ENCODE measurements at regions not wholly inside any gene's neighbourhood (a gene's known extent, or its start where the extent isn't known, plus 50 kb on each side); places are given as distances from the start of the nearest gene placed in this dataset.

DNA sequence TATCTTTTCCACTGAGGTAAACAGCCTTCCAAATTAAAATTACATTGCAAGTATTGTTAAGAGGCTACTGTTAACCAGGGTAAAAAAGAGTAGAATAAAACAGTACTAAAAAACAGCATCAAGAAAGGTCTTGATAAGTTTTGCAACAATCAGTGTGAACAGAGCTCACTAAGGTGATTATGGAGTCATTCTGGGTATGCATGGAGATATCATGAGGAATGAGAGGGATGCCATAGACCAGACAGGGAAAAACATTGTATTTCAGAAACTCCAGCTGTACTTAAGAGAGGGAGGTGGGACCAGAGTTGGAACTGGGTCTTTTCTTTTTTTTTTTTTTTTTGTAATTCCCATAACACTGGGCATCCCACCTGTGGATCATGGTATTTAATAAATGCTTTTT, 549.6 kb downstream of the INHBA start:
- Histone ChIP-seq H3K9me3 (ENCODE audit: control insufficient read depth, low read depth, low read length) (no peaks in the 10 kb centered on the region), H3K27ac (ENCODE audit: low read length) (no peak overlapping the region), H3K4me3 (ENCODE audit: low read length) (no peak overlapping the region), H3K27me3 (ENCODE audit: control insufficient read depth, insufficient read depth, low read length) (no peaks in the 10 kb centered on the region), H3K36me3 (ENCODE audit: control insufficient read depth, low read depth, low read length) (no peaks in the 10 kb centered on the region), H3K4me1 (ENCODE audit: control insufficient read depth, low read depth, low read length) (no peaks in the 10 kb centered on the region), H3K9ac (ENCODE audit: low read length) (no peak overlapping the region)

GRCh38 chr7:41152179-41152678, 550.7 kb downstream of the INHBA start:
- no peak overlapping the region for H3K27ac ChIP-seq (ENCODE audit: low read length)
- no peaks in the 10 kb centered on the region for H3K27me3 ChIP-seq (ENCODE audit: control insufficient read depth, insufficient read depth, low read length)
- H3K9ac ChIP-seq (ENCODE audit: low read length), result no peak overlapping the region
- H3K4me1 ChIP-seq (ENCODE audit: control insufficient read depth, low read depth, low read length), result no peaks in the 10 kb centered on the region
- no peak overlapping the region for H3K4me3 ChIP-seq (ENCODE audit: low read length)
- H3K9me3 ChIP-seq (ENCODE audit: control insufficient read depth, low read depth, low read length), result no peaks in the 10 kb centered on the region
- no peaks in the 10 kb centered on the region for H3K36me3 ChIP-seq (ENCODE audit: control insufficient read depth, low read depth, low read length)

- no peaks in the 10 kb centered on the region for H3K36me3 ChIP-seq (ENCODE audit: control insufficient read depth, low read depth, low read length)
- H3K4me1 ChIP-seq (ENCODE audit: control insufficient read depth, low read depth, low read length), result no peaks in the 10 kb centered on the region
- H3K9ac ChIP-seq (ENCODE audit: low read length), result no peak overlapping the region
- no peak overlapping the region for H3K4me3 ChIP-seq (ENCODE audit: low read length)
- H3K27me3 ChIP-seq (ENCODE audit: control insufficient read depth, insufficient read depth, low read length), result no peaks in the 10 kb centered on the region
- H3K27ac ChIP-seq (ENCODE audit: low read length), result no peak overlapping the region
- no peaks in the 10 kb centered on the region for H3K9me3 ChIP-seq (ENCODE audit: control insufficient read depth, low read depth, low read length)
Observed at GRCh38 chr7:41149576-41149975, 553.3 kb downstream of the INHBA start.

- no peaks in the 10 kb centered on the region for H3K4me1 ChIP-seq (ENCODE audit: control insufficient read depth, low read depth, low read length)
- H3K9me3 ChIP-seq (ENCODE audit: control insufficient read depth, low read depth, low read length), result no peaks in the 10 kb centered on the region
- no peak overlapping the region for H3K4me3 ChIP-seq (ENCODE audit: low read length)
- no peaks in the 10 kb centered on the region for H3K27me3 ChIP-seq (ENCODE audit: control insufficient read depth, insufficient read depth, low read length)
- no peaks in the 10 kb centered on the region for H3K36me3 ChIP-seq (ENCODE audit: control insufficient read depth, low read depth, low read length)
- no peak overlapping the region for H3K9ac ChIP-seq (ENCODE audit: low read length)
- no peak overlapping the region for H3K27ac ChIP-seq (ENCODE audit: low read length)
Observed at GRCh38 chr7:41148521-41148951, 554.4 kb downstream of the INHBA start.

DNA sequence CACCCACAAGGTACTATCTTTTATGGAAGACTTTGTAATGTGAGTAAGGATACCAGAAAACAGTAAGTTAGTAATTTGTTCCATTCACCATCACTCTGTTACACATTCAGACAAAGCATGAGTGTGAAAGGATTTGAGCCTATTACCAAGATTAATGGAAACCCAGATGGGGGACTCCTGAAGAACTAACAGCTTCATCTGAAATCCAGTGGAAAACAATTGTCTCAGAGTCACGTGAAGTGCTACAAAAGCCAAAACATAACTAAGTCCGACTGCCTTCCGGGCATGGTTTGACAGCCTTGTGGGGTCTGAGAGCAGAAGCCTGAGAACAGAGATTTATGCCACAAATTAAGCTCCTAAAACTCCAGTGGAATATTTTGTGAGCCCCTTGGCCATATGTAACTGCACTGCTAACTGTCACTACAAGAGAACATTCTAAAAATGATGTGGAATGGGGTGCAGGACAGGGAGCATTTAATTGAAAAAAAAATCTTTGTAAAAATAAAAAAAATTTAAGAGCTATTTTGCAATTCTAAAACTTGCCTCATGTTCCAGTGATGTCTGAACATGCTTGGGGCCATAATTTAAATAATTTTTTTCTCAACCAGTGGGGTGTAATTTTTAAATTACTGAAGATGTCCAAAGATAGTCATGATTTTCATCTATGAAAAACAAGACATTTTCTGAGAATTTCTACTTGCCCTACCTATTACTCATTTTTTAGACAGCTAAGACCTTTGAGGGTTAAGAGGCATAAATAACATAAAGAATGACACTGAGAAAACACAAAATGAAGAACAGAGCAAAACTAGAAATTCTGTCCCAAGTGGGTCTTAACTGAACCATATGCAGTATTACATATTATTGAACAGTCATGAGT, 555.0 kb downstream of the INHBA start:
- no peaks in the 10 kb centered on the region for H3K9me3 ChIP-seq (ENCODE audit: control insufficient read depth, low read depth, low read length)
- no peak overlapping the region for H3K4me3 ChIP-seq (ENCODE audit: low read length)
- H3K4me1 ChIP-seq (ENCODE audit: control insufficient read depth, low read depth, low read length), result no peaks in the 10 kb centered on the region
- H3K9ac ChIP-seq (ENCODE audit: low read length), result no peak overlapping the region
- no peaks in the 10 kb centered on the region for H3K36me3 ChIP-seq (ENCODE audit: control insufficient read depth, low read depth, low read length)
- H3K27ac ChIP-seq (ENCODE audit: low read length), result no peak overlapping the region
- H3K27me3 ChIP-seq (ENCODE audit: control insufficient read depth, insufficient read depth, low read length), result no peaks in the 10 kb centered on the region

- H3K27ac ChIP-seq (ENCODE audit: low read length), result no peak overlapping the region
- no peaks in the 10 kb centered on the region for H3K27me3 ChIP-seq (ENCODE audit: control insufficient read depth, insufficient read depth, low read length)
- H3K36me3 ChIP-seq (ENCODE audit: control insufficient read depth, low read depth, low read length), result no peaks in the 10 kb centered on the region
- H3K9me3 ChIP-seq (ENCODE audit: control insufficient read depth, low read depth, low read length), result no peaks in the 10 kb centered on the region
- H3K4me3 ChIP-seq (ENCODE audit: low read length), result no peak overlapping the region
- H3K9ac ChIP-seq (ENCODE audit: low read length), result no peak overlapping the region
- no peaks in the 10 kb centered on the region for H3K4me1 ChIP-seq (ENCODE audit: control insufficient read depth, low read depth, low read length)
Observed at GRCh38 chr7:41146429-41146828, 556.5 kb downstream of the INHBA start.

GRCh38 chr7:41145656-41146055, 557.2 kb downstream of the INHBA start:
- no peak overlapping the region for H3K4me3 ChIP-seq (ENCODE audit: low read length)
- no peaks in the 10 kb centered on the region for H3K9me3 ChIP-seq (ENCODE audit: control insufficient read depth, low read depth, low read length)
- H3K4me1 ChIP-seq (ENCODE audit: control insufficient read depth, low read depth, low read length), result no peaks in the 10 kb centered on the region
- no peak overlapping the region for H3K9ac ChIP-seq (ENCODE audit: low read length)
- H3K27ac ChIP-seq (ENCODE audit: low read length), result no peak overlapping the region
- H3K27me3 ChIP-seq (ENCODE audit: control insufficient read depth, insufficient read depth, low read length), result no peaks in the 10 kb centered on the region
- no peaks in the 10 kb centered on the region for H3K36me3 ChIP-seq (ENCODE audit: control insufficient read depth, low read depth, low read length)

DNA sequence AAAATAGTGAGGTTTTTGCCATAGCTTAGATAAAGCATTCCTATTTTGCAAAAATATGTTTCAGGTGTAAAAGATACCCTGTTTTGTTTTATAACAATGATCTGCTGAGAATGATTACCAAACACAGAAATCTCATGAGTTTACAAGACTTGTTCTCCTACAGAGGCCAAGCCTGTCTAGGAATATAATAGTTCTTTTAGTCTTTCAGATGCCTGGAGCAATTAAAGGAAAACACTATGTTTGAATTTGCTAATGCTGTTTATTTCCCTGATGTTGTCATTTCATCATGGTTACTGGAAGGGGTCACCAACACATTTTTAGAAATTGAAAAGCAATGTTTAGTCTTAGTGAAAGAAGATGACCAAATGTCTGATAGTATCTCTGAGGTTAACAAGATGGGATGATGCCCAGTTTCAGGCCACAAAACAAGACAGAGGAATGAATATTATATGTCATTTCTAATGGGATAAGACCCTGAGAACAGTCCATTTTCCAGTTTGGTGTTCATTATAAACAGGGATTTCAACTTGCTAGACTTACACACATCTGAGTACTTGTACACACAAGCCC, 559.9 kb downstream of the INHBA start:
- H3K27me3 ChIP-seq (ENCODE audit: control insufficient read depth, insufficient read depth, low read length), result no peaks in the 10 kb centered on the region
- H3K36me3 ChIP-seq (ENCODE audit: control insufficient read depth, low read depth, low read length), result no peaks in the 10 kb centered on the region
- H3K9ac ChIP-seq (ENCODE audit: low read length), result no peak overlapping the region
- H3K4me1 ChIP-seq (ENCODE audit: control insufficient read depth, low read depth, low read length), result no peaks in the 10 kb centered on the region
- no peaks in the 10 kb centered on the region for H3K9me3 ChIP-seq (ENCODE audit: control insufficient read depth, low read depth, low read length)
- H3K4me3 ChIP-seq (ENCODE audit: low read length), result no peak overlapping the region
- H3K27ac ChIP-seq (ENCODE audit: low read length), result no peak overlapping the region

- no peak overlapping the region for H3K4me3 ChIP-seq (ENCODE audit: low read length)
- H3K27ac ChIP-seq (ENCODE audit: low read length), result no peak overlapping the region
- no peaks in the 10 kb centered on the region for H3K36me3 ChIP-seq (ENCODE audit: control insufficient read depth, low read depth, low read length)
- no peak overlapping the region for H3K9ac ChIP-seq (ENCODE audit: low read length)
- H3K27me3 ChIP-seq (ENCODE audit: control insufficient read depth, insufficient read depth, low read length), result no peaks in the 10 kb centered on the region
- H3K9me3 ChIP-seq (ENCODE audit: control insufficient read depth, low read depth, low read length), result no peaks in the 10 kb centered on the region
- no peaks in the 10 kb centered on the region for H3K4me1 ChIP-seq (ENCODE audit: control insufficient read depth, low read depth, low read length)
Observed at GRCh38 chr7:41139789-41140188, 563.1 kb downstream of the INHBA start.

DNA sequence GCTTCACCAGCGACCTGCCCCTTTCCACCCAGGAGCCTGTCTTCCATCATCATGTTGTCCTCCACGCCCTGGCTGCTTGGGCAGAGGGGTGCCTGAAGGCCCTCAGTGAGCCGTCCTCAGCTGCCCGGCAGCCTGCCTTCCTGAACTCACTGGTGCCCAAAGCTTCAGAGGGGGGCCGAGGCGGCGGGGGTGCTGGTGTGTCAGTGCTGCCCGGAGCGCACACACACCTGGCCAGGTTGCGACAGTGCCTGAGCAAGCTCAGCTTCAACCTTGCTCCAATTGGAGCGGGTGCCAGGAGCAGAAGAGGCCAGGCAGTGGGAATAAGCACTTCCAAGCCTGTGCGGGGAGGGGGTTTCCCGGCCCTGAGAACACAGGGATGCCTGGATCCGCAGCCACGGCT, 566.3 kb downstream of the INHBA start:
- Histone ChIP-seq H3K36me3 (ENCODE audit: control insufficient read depth, low read depth, low read length) (no peaks in the 10 kb centered on the region), H3K27ac (ENCODE audit: low read length) (no peak overlapping the region), H3K27me3 (ENCODE audit: control insufficient read depth, insufficient read depth, low read length) (no peaks in the 10 kb centered on the region), H3K4me1 (ENCODE audit: control insufficient read depth, low read depth, low read length) (peaks cover 10% of the 10 kb centered on the region), H3K9me3 (ENCODE audit: control insufficient read depth, low read depth, low read length) (no peaks in the 10 kb centered on the region), H3K4me3 (ENCODE audit: low read length) (no peak overlapping the region), H3K9ac (ENCODE audit: low read length) (no peak overlapping the region)

DNA sequence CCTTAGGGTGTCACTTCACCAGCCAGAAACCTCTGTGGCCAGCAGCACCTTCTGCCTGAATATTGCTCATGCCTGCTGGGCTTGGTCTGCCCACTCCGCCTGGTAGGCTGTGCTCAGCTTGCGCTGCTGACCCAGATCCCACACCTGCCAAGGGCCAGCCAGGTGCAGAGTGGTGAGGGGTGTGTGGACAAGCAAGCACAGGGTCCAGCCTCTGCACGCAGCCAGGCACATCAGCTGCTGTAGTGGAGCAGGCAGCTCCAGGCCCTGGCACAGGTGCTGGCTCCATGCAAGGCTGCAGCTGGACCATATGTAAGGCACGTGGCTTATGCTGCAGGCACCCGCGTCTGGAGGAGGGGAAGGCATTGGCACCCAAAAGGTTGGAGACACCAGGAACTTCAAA, 567.4 kb downstream of the INHBA start:
- no peak overlapping the region for H3K9ac ChIP-seq (ENCODE audit: low read length)
- no peak overlapping the region for H3K27ac ChIP-seq (ENCODE audit: low read length)
- H3K36me3 ChIP-seq (ENCODE audit: control insufficient read depth, low read depth, low read length), result no peaks in the 10 kb centered on the region
- no peaks in the 10 kb centered on the region for H3K9me3 ChIP-seq (ENCODE audit: control insufficient read depth, low read depth, low read length)
- no peaks in the 10 kb centered on the region for H3K27me3 ChIP-seq (ENCODE audit: control insufficient read depth, insufficient read depth, low read length)
- peaks cover 14% of the 10 kb centered on the region for H3K4me1 ChIP-seq (ENCODE audit: control insufficient read depth, low read depth, low read length)
- no peak overlapping the region for H3K4me3 ChIP-seq (ENCODE audit: low read length)
